Activated CD8-positive, alpha-beta memory T cell treated with anti-CD3 and anti-CD28 coated beads, Interleukin-2, amount 50 U/mL, for 24 hours (primary cell): ENCODE measurements at regions not wholly inside any gene's neighbourhood (a gene's known extent, or its start where the extent isn't known, plus 50 kb on each side); places are given as distances from the start of the nearest gene placed in this dataset.

Source experiments
- DNase-seq: peaks from one replicate; pipeline ENCODE4 v3.0.0-alpha.2; 2020; ENCODE audit errors: extremely low read depth

DNA sequence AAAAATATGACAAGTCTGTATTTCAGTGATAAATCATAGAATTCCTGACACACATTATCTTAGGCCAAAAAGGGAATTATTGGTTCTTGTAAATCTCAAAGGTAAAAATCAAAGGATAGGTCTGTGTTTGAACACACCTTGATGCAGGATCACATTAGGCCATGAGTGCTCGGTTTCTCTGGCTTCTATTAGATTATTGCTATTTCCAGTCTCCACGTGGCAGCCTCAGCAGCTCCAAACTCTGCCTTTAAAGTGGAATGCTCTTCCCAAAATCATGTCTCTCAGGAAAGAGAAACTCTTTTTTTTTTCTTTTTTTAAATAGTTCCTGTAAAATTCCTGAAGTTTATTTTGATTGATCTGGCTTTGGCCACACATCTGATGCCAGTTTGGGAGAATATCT lies 105.6 kb upstream of the FRMD6 start:
- DNase-seq, result no peak

DNA sequence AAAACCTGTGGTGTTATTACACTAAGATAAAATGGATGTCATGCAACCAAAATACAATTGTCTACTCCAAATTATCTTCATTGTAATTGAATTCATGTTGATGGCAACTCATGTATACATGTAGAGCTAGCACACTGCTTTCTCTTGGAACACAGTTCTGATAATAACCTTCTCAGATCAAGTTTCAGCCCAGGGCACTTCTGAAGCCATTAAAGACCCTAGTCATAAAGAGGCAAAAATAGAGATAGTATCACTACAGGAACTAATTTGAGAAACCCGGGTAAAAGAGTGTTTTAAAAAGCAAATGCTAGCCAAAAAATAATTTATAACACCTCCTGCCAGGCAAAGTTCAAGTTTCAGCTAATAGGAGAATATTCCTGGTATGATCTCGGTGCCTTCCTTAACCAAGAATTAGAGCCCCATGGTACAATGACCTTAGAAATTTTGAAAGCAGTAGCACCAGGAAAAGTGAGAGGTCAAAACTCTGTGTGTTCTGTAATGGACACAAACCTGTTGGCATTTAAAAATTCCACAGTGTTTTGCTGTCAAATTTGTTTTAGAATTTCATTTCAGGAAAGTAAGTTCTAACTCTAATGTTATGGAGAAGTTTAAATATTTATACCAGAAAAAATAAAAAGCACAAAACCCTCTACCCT lies 105.0 kb upstream of the FRMD6 start:
- no peak for DNase-seq

DNA sequence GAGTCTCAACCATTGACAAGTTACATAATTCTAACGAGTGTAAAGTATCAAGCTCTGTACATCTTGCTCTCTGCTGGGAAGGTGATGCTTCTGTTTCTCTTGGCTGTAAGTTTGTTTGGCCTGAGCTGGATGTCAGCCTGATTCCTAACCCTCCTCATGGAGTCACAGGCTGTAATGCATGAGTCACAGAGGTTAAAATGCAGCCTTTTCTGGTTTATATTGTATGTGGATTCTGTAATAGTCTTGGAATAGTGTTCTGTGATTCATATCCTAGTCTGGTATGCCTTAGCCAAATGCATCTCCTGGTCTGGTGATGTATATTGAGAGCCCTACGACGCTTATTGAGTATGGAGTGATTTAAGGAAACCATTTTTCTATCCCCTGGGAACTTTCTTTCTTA lies 104.5 kb upstream of the FRMD6 start:
- DNase-seq, result no peak

GRCh38 chr14:51547701-51548100 lies 104.0 kb upstream of the FRMD6 start:
- no peak for DNase-seq

DNA sequence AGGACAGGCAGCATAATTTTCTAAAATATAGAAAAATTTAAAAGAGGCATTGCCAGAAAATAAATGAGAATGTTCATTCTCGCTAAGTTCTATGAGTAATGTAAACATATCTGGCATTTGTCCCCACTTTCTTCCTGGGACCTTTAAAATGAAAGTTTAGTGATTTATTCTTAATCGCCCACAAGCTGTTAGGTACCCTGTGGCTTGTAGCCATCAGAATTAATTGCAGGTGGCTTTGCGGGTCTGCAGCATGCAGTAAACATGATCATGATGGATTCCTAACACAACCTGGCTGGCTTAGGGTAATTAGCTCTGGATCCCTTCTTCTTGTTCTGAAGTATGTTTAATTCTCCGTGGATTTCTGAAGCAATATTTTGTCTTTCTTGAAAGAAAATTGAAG lies 103.5 kb upstream of the FRMD6 start:
- DNase-seq, result no peak

DNA sequence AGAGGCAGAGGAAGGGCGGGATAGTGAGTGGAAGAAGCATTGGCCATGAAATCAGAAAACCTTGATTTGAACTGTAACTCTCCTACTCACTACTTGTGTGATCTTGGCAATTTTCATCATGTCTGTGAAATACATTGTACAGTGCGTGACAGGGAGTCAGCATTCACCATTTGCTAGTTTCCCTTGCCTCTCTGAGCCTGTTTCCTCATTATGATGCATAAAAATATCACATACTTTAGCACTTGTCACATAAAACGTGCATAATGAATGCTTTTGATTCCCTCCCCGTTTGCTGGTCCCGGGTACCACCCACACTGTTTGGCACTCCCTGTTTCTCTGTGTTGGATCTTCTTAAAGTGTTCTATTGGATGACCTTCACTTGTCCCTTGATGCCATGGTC lies 101.1 kb upstream of the FRMD6 start:
- no peak for DNase-seq

DNA sequence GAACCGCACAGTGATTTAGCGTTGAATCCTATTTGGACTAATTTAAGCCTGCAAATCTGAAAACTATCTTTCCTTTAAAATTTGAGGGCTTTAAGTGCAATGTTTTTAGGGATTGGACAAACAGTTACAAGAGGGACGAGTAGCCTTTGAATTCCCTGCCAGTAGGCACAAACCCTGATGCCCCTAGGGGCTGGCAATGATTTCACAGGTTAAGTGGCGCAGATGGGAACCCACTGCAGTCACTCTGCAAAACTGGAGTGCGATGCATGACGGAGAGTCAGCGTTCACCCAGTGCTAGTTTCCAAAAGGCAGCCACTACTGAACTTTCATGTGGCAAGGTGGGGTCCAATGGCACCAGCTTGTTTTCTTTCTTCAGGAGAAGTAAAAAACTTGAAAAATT lies 99.4 kb upstream of the FRMD6 start:
- no peak for DNase-seq

DNA sequence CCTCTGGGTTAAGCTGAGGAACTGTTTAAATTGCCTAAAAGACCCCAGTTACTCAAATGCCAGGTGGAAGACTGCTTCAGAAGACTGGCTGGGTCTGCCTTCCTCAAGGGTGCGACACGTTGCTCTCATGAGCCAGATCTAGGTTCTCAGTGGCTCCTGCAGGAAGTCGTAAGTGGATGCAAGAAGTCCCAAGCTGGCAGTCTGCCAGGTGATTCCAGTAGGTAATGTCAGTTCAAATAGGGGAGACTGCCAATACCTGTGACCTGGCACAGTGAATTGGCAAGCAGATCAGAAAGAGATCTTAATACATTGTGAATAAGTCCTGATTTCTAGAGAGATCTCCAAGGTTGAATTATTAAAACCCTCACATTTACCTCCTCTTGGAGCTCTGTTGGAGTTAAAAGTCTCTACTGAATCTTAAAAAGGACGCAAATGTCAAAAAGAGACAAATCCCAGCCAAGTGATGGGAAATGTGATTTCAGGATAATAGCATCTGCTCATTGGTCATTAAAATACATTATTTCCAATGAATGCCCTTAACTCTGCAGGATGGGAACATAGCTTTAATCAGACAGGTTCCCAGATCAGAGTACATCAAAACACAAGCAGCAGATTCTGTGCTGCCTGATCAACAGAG lies 98.8 kb upstream of the FRMD6 start:
- no peak for DNase-seq

- DNase-seq, result no peak
Observed at GRCh38 chr14:51554339-51554920, 97.3 kb upstream of the FRMD6 start.

DNA sequence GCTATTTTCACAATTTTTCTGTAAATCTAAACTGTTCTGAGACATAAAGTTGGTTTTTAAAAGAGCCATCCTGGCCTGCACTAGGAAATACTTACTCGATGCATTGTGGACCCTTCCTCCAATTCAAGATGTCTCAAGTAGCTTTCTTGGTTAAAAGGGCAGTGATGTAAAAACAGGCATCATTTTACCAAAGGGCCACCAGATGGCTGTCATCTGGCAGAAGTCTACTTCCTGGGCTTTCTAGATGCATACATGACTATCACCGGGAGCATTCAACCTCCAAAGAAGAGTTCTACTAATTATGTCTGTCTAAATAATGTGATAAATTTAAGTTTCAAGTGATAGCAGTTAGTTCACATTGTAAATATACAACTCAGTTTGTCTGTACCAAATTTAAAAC lies 96.8 kb upstream of the FRMD6 start:
- no peak for DNase-seq

DNA sequence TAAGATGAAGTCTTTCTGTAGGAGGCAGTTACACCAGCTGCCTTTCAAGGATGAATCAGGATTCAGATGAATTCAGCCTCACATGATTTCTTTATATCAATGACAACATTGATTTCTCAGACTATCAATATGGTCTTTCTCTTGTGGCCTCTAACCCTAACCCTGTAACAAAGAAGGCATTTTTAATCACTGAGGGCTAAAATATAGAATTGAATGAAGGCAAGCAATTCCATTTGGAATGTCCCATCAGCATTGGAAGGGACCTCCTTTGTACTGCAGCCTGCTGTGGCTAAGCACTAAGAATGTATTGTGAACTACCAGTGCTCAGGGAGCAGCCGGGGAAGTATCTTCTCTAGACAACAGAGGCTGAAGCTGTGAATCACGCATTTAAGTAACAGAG lies 90.6 kb upstream of the FRMD6 start:
- DNase-seq, result no peak

- no peak for DNase-seq
Observed at GRCh38 chr14:51562816-51563215, 88.9 kb upstream of the FRMD6 start.

DNA sequence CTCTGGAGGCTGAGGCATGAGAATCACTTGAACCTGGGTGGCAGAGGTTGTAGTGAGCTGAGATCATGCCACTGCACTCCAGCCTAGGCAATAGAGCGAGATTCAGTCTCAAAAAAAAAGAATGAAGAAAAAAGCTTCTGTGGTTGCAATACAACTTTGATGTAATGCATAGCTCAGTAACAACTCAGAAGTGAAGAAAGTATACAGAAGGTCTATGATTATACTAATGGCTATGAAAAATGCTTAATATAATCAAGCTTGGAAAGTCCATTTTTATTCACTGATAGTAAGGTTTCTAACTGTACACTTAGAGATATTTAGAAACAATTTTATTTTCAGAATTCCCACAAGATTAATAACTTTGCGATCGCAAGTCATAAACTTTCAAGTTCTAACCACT lies 88.2 kb upstream of the FRMD6 start:
- no peak for DNase-seq

GRCh38 chr14:51564460-51564859 lies 87.2 kb upstream of the FRMD6 start:
- no peak for DNase-seq

DNA sequence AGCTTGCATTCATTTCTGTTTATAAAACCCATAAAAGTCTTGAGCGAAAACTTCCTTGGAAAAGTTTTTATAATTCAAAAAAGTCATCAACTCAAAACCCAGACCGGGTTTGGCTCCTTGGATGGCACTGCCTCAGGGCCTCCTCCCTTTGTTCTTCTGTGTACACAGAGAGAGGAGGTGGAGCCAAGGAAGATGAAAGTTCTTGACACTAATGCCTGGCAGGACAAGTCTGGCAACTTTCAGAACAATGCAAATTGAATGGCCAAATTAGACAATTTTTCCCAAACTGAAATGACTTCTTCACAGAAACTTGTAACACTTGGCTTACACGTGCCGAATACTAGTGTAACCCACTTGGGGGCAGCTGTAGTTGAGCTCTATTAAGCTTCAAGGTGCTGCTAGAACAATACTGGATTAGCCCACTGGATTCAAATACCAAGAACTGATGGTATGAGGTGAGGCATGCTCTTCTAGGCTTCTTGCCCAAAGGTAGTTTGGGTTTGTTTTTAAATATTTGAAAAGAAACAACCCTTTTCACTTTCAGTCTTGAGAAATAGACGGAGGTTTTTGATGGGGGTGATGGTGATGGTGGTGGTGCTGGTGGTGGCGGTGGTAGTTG lies 86.6 kb upstream of the FRMD6 start:
- no peak for DNase-seq

DNA sequence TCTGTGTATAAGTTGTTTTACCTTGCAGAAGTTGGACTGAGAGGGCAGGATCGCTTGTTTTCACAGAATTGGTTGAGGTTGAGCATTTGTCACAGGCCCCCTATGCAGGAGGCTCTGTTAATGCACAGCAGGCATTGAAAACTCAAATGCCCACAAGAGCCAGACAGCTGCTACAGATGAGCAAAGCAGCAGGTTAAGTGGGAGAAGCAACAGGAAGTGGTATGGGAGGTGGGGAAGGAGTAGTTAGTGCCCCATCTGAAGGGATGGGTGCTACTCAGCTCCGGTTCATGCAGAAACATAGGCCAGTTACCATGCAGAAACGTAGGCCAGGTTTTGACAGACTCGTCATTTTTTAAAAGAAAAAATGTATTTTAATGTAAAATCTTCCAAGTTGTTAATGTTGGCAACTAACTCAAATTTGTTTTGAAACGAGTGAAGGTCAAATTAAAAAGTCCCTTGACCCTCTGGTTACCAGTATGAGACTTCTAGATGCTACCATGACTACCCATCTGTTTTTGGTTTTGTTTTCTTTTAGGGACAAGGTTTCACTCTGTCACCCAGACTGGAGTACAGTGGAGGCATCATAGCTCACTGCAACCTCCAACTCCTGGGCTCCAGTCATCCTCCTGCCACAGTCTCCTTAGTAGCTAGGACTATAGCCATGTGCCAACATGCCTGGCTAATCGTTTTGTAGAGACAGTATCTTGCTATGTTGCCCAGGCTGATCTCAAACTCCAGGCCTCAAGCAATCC lies 84.7 kb upstream of the FRMD6 start:
- DNase-seq, result no peak

DNA sequence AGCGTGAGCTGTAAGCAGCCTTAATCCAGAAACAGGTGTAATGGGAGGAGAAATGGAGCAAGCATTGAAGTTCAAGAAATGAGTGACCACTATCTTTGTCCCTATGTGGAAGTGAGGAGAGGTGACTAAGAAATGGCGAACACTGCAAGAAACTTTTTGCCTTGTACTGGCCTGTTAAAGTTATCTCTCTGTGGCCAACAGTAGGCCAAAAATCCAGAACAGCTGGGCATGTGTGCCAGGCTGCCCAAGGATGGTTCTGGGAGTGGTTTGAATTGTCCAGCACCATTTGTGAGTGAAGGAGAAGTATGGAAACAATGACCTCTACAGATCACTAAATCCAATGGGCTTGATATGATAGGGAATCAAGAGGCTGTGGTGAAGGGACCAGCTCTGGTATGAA lies 83.3 kb upstream of the FRMD6 start:
- no peak for DNase-seq

DNA sequence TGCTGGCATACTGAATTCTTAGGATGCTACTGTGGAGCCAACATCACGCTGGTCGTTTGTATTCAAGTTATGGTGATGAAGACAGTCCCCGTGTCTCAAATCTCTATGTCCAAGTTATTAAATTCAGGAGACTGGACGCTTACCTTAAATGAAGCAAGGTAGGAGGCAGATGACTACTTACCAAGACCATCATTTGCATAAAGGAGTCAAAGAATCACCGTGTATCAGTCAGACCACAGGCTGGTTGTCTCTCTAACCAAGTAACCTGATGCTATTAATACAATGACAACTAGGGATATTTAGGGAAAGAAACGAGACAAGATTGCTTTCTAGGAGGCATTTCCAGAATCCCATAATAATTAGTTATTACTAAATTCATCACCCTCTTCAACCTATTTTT lies 78.1 kb upstream of the FRMD6 start:
- no peak for DNase-seq

- DNase-seq, result no peak
Observed at GRCh38 chr14:51574009-51574408, 77.7 kb upstream of the FRMD6 start.

GRCh38 chr14:51575349-51576116 lies 76.2 kb upstream of the FRMD6 start:
- DNase-seq, result no peak

DNA sequence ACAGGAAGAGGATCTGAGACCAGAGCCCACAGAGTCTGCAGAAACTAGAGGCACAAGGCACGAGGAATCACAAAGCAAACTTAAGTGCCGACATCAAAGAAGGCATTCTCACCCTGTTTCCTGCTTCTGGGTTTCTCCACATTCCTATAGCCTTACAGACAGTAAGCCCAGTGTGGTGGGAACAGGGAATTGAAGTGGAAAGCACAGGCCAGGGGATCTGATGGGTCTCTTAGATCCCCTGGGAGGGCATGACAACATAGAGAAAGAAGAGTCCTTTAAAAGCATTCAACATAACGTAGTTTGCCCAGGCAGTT lies 75.6 kb upstream of the FRMD6 start:
- DNase-seq, result no peak

DNA sequence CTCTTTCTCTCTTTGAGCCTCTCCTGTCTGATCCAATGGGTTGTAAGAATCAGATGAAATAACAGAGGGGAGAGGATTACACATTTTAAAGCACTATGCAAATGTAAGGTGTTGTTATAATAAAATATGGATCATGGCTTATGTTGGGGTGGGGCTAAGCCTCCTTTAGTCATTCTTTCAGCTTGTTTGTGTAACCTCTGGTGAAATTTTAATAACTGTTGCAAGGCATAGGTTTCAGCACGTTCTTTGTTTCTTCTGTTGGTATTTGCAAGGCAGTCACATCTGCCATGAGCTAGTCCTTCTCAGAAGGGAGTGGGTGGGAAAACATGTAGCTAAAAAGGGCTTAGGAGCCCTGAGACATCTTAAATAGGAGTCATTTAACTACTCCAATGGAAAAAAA lies 74.8 kb upstream of the FRMD6 start:
- no peak for DNase-seq
